AG04450 (cell line): ENCODE measurements at regions not wholly inside any gene's neighbourhood (a gene's known extent, or its start where the extent isn't known, plus 50 kb on each side); places are given as distances from the start of the nearest gene placed in this dataset.

Experiments used
- CTCF ChIA-PET: fragments of 300-600, 350-600 bp; formaldehyde crosslinking; extraction: SDS; loops from one replicate; lab custom pipeline; 2022; ENCODE audit warnings: antibody characterized with exemption, inconsistent platforms; lab: Charles Lee
- POLR2A ChIA-PET: fragments of 350-600 bp; formaldehyde crosslinking; extraction: SDS; loops from one replicate; lab custom pipeline; 2021; ENCODE audit warnings: antibody characterized with exemption, inconsistent platforms; lab: Yijun Ruan, JAX
- DNase-seq: peaks from one replicate; pipeline ENCODE4 v3.0.0-alpha.2; 2011; ENCODE audit warnings: low read depth, low spot score
- H3K27ac ChIP-seq: one replicate; pipeline ENCODE4 v1.5.1; 2012; ENCODE audit warnings: low read depth, low read length, control low read depth
- H3K27me3 ChIP-seq: one replicate; pipeline ENCODE4 v1.6.0; 2012; ENCODE audit warnings: low read length; ENCODE audit not compliant: control insufficient read depth, insufficient read depth
- H3K4me3 ChIP-seq: 2 replicates; pipeline ENCODE4 v1.5.1; 2011; ENCODE audit warnings: mild to moderate bottlenecking, low read depth, low read length, control low read depth
- H3K9me3 ChIP-seq: 2 replicates; pipeline ENCODE4 v1.5.1; 2012; ENCODE audit warnings: low read length; ENCODE audit not compliant: control insufficient read depth, insufficient read depth
- TF ChIP-seq, protein P1 (sequence below): IDR thresholded peaks from 2 replicates; pipeline ENCODE4 v1.5.1; 2011; ENCODE audit warnings: low read depth, low read length, control low read depth, inconsistent platforms

DNA sequence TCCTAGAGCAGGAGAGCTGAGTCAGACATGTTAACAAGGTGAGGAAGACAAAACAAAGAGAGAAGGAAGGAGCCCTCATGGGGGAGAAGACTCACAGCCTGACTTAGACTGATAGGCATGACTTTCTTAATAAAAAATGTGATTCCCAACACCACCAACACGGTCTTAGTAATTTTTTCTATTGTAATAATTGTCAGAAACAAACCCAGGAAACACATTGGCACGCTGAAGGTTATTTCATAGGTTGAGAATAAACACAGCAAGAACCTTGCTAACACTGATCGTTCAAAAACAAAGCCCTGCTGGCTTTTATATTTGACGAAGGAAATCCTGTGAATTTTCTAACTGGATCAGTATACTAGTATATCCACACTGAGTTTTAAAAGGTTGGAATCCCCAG, 286.8 kb downstream of the HACE1 start:
- CTCF ChIA-PET = no interaction called here
- Histone ChIP-seq H3K27ac (no peak overlapping the region), H3K27me3 (no peaks in the 10 kb centered on the region), H3K4me3 (no peak overlapping the region), H3K9me3 (no peaks in the 10 kb centered on the region)
- POLR2A ChIA-PET = no interaction called here
- no peak for DNase-seq
- TF ChIP-seq, protein P1, sequence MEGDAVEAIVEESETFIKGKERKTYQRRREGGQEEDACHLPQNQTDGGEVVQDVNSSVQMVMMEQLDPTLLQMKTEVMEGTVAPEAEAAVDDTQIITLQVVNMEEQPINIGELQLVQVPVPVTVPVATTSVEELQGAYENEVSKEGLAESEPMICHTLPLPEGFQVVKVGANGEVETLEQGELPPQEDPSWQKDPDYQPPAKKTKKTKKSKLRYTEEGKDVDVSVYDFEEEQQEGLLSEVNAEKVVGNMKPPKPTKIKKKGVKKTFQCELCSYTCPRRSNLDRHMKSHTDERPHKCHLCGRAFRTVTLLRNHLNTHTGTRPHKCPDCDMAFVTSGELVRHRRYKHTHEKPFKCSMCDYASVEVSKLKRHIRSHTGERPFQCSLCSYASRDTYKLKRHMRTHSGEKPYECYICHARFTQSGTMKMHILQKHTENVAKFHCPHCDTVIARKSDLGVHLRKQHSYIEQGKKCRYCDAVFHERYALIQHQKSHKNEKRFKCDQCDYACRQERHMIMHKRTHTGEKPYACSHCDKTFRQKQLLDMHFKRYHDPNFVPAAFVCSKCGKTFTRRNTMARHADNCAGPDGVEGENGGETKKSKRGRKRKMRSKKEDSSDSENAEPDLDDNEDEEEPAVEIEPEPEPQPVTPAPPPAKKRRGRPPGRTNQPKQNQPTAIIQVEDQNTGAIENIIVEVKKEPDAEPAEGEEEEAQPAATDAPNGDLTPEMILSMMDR = no peak

DNA sequence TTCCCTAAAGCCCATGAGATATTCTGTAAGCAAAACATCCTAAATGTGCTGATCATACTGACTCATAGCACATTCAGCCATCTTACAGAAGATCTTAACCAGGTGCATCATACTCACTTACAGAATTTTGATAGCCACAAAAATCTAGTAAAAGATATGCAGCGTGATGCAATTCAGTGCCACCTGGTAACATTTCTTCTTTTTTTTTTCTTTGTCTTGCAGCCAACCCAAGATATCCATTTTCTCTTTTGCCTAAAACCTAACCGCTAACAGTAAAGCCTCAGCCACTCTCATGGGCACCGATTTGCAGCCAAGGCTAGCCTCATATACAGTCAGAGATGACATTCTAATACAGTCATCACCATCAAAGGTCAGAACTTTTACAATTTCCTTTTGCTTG, 293.3 kb downstream of the HACE1 start:
- H3K4me3 ChIP-seq = no peak overlapping the region
- TF ChIP-seq, protein P1 = no peak
- H3K27me3 ChIP-seq = no peaks in the 10 kb centered on the region
- no peaks in the 10 kb centered on the region for H3K9me3 ChIP-seq
- ChIA-PET CTCF (no interaction called here), POLR2A (no interaction called here)
- no peak overlapping the region for H3K27ac ChIP-seq
- DNase-seq = no peak

DNA sequence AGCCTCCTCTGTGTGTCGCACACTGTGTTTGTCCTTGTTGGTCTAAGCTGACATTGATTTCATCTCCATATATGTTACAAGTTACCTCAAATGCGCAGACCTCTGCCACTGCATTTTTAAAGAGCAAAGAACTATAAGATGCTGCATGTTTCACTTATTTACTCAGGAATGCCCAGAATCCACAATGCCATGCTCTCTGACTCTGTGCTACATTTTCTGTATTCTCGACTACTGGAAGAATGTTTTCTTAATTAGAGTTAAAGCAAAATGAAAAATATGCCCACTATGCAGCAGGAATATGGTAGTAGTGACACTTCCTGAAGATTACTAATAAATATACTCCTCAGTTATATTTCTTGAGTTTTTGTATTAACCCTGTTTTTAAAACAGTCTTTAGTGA, 296.4 kb downstream of the HACE1 start:
- H3K4me3 ChIP-seq = no peak overlapping the region
- TF ChIP-seq, protein P1 = no peak
- no peaks in the 10 kb centered on the region for H3K27me3 ChIP-seq
- no peaks in the 10 kb centered on the region for H3K9me3 ChIP-seq
- DNase-seq = no peak
- no peak overlapping the region for H3K27ac ChIP-seq
- POLR2A ChIA-PET = no interaction called here
- CTCF ChIA-PET = no interaction called here

DNA sequence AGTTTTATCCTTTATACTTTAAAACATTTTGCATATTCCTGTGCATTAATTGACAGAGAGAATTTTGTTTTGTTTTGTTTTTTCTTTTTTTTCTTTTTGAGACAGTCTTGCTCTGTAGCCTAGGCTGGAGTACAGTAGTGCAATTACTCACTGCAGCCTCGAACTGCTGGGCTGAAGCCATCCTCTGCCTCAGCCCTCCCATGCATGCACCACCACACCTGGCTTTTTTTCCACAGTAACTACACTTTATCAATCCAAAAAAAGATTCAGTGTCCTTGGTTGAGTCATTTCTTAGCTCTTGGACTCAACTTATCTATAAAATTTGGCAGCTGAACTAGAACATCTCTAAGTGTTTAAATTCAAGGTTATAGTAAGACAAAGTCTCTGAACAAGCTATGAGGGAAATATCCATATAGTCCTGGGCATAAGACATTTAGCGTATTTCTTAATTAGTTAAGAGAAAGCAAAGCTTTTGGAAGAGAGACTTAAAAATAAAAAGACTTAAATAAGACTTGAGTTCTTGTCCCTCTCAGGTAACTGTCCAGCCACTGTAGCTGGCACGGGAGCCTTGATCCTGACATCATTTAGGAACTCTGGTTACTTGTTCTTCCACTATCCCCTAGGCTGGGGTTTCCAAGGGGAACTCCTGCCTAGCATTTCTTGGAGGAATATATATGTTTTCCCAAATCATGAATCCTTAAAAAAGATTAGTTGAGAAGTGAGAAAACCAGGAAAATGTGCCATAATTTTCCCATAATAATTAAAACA, 300.1 kb downstream of the HACE1 start:
- H3K27me3 ChIP-seq = no peaks in the 10 kb centered on the region
- no peak for DNase-seq
- no peak overlapping the region for H3K4me3 ChIP-seq
- H3K9me3 ChIP-seq = no peaks in the 10 kb centered on the region
- no peak overlapping the region for H3K27ac ChIP-seq
- TF ChIP-seq, protein P1 = no peak
- ChIA-PET POLR2A (no interaction called here), CTCF (no interaction called here)

DNA sequence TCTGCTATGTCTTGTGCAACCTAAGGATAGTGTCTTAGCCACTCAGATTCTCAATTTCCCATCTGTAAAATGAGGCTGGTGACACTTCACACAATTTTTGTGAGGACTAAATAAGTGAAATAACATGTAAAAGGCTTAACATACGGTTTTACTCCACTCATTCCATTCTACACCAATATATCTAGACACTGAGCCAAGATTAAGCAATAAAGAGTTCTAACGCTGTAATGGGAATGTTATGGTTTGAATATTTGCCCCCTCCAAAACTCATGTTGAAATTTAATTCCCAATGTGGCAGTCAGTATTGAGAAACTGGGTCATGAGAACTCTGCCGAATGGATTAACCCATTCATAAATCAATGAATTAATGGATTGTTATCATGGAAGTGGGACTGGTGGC, 301.0 kb downstream of the HACE1 start:
- TF ChIP-seq, protein P1 = no peak

More for the DNA sequence above, 301.0 kb downstream of the HACE1 start:
- Histone ChIP-seq H3K27me3 (no peaks in the 10 kb centered on the region), H3K27ac (no peak overlapping the region), H3K4me3 (no peak overlapping the region), H3K9me3 (no peaks in the 10 kb centered on the region)
- POLR2A ChIA-PET = no interaction called here
- no peak for DNase-seq
- CTCF ChIA-PET = no interaction called here
